ENCODE measurements at regions not wholly inside any gene's neighbourhood (a gene's known extent, or its start where the extent isn't known, plus 50 kb on each side); places are given as distances from the start of the nearest gene placed in this dataset.

- no peak for TF ChIP-seq TSHZ2 (CRISPR knock-in tag; IDR thresholded peaks at IDR 0.05)
- TF ChIP-seq ESRRG (CRISPR knock-in tag; IDR thresholded peaks at IDR 0.05), result no peak
- no peak for TF ChIP-seq TOX (CRISPR knock-in tag; IDR thresholded peaks at IDR 0.05; ENCODE audit: borderline replicate concordance)
- TF ChIP-seq CSRNP3 (CRISPR knock-in tag; IDR thresholded peaks at IDR 0.05), result no peak
- TF ChIP-seq ZNF8 (CRISPR knock-in tag; IDR thresholded peaks at IDR 0.05), result no peak
- TF ChIP-seq CSDC2 (CRISPR knock-in tag; IDR thresholded peaks at IDR 0.05), result no peak
- TF ChIP-seq PPARA (CRISPR knock-in tag; IDR thresholded peaks at IDR 0.05; ENCODE audit: borderline replicate concordance), result no peak
- no peak for TF ChIP-seq OSR1 (CRISPR knock-in tag; IDR thresholded peaks at IDR 0.05)
- TF ChIP-seq ARNTL (CRISPR knock-in tag; IDR thresholded peaks at IDR 0.05; ENCODE audit: borderline replicate concordance, low read depth), result no peak
- no peak for TF ChIP-seq ZFP3 (CRISPR knock-in tag; IDR thresholded peaks at IDR 0.05)
Measured at GRCh38 chr2:147083664-147084063, 761.2 kb upstream of the ACVR2A start (continued).

- ATAC-seq, result peak; percentile 89
- TF ChIP-seq ZFP30 (CRISPR knock-in tag; IDR thresholded peaks at IDR 0.05) (no peak), POU6F1 (CRISPR knock-in tag; IDR thresholded peaks at IDR 0.05; ENCODE audit: borderline replicate concordance, low read depth) (no peak), CSRNP3 (CRISPR knock-in tag; IDR thresholded peaks at IDR 0.05) (no peak), CREB5 (CRISPR knock-in tag; IDR thresholded peaks at IDR 0.05; ENCODE audit: low read depth) (no peak), GLIS3 (CRISPR knock-in tag; IDR thresholded peaks at IDR 0.05) (no peak), SNAI2 (CRISPR knock-in tag; IDR thresholded peaks at IDR 0.05) (no peak), ZNF565 (CRISPR knock-in tag; conservative IDR thresholded peaks at IDR 0.05; ENCODE audit: low read depth) (no peak), ZC3H10 (CRISPR knock-in tag; IDR thresholded peaks at IDR 0.05) (no peak), PATZ1 (CRISPR knock-in tag; IDR thresholded peaks at IDR 0.05; ENCODE audit: borderline replicate concordance) (no peak), BACH2 (CRISPR knock-in tag; IDR thresholded peaks at IDR 0.05; ENCODE audit: borderline replicate concordance) (no peak), TCF4 (CRISPR knock-in tag; IDR thresholded peaks at IDR 0.05; ENCODE audit: borderline replicate concordance) (no peak), ZNF70 (CRISPR knock-in tag; IDR thresholded peaks at IDR 0.05) (no peak), CSDC2 (CRISPR knock-in tag; IDR thresholded peaks at IDR 0.05) (no peak), TSHZ2 (CRISPR knock-in tag; IDR thresholded peaks at IDR 0.05) (no peak), ESRRG (CRISPR knock-in tag; IDR thresholded peaks at IDR 0.05) (no peak), ZNF8 (CRISPR knock-in tag; IDR thresholded peaks at IDR 0.05) (no peak), OSR1 (CRISPR knock-in tag; IDR thresholded peaks at IDR 0.05) (no peak)
Measured at GRCh38 chr2:147082850-147083522, 761.8 kb upstream of the ACVR2A start.
